ENCODE measurements at regions not wholly inside any gene's neighbourhood (a gene's known extent, or its start where the extent isn't known, plus 50 kb on each side); places are given as distances from the start of the nearest gene placed in this dataset.

- peak; percentile 63 for DNase-seq (ENCODE audit: low read depth)
These were observed 328.6 kb upstream of the JARID2 start for GRCh38 chr6:14917109-14917910.

DNA sequence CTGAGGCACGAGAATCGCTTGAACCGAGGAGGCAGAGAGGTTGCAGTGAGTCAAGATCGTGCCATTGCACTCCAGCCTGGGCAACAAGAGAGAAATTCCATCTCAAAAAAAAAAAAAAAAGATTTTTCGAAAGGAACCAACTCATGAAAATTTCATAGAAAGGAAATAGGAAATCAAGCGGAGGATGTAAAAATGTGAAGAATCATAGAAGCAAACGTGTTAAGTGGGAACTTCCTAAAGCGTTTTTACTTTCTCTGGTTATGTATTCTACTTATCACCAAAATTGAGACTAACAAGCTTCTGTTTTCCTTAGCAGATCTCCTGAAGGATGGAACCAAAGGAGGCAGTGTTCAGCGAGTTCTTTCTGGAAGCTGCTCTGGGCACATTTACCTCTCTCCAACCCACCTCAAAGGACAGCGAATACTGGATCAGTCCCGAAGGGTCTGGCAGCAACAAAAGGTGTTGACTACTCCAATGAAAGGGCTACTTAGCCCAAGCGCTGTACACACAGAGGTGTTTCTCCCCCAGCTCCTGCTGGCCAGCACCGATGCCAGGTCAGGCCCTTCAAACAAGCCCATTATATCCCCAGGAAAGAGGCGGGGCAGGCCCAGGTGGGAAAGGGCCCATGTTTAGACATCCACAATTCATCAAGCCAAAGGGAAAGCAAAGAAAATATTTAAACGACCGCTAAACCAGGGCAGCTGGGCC is 327.5 kb upstream of the JARID2 start:
- no peak for DNase-seq (ENCODE audit: low read depth)

- DNase-seq (ENCODE audit: low read depth) = no peak
These were observed 326.7 kb upstream of the JARID2 start for GRCh38 chr6:14919038-14919670.

DNA sequence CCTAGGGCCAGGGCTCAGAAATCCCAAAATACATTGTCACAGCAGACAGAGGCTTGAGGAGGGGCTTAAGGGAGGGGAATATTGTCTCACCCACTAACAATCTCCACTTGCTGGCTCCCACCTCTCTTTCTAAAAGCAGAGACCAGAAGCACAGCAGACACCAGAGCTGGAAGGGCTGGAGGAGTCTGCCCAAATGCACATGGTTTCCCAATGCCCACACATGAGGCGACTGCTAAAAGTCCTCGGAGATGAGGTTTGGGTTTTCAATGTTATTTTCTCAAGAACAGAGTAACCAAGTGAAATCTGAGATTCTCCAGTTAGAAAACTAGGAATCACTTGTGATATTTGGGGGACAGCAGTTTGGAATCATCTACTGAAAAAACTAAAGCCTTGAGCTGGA is 325.6 kb upstream of the JARID2 start:
- no peak for DNase-seq (ENCODE audit: low read depth)

GRCh38 chr6:14921170-14921569 is 324.7 kb upstream of the JARID2 start:
- peak; percentile 45 for DNase-seq (ENCODE audit: low read depth)

DNA sequence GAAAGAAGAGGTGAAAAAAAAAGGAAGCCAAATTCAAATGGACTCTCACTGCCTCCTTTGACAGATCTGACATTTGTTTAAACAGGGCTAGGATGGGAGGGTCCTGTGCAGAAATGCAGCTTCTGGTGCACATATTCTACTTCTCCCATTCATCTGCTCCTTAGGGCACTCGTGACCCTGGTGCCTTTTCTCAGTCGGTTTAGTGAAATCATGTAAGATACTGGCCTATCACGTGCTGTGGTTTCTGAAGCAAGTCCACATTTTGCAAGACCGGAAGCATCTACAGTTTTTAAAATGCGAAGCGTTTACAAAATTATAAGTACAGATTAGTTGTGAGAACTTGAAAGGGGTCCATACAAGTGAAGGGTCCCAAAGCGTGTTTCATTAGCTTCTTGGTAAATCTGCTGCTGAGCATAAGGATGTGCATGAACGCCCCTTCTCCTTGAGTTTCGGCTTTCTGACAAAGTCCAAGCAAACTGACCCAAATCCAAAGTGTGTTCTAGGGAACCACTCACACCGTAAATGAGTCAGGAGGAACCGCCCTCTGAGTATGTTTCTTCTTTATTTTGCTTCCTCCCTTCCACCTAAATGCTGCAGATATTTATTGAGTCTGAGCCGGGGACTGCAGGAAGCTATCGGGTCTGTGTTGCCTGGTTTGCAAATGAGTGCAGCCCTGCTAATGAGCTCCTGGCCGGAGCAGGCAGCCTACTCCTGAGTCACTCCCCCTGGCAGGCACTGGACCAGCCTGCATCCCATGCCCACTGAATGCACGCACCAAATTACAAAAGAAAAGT is 323.8 kb upstream of the JARID2 start:
- DNase-seq (ENCODE audit: low read depth) = no peak

GRCh38 chr6:14922706-14923460 is 323.0 kb upstream of the JARID2 start:
- DNase-seq (ENCODE audit: low read depth) = no peak

GRCh38 chr6:14924126-14925024 is 321.5 kb upstream of the JARID2 start:
- peak; percentile 94 for DNase-seq (ENCODE audit: low read depth)

DNA sequence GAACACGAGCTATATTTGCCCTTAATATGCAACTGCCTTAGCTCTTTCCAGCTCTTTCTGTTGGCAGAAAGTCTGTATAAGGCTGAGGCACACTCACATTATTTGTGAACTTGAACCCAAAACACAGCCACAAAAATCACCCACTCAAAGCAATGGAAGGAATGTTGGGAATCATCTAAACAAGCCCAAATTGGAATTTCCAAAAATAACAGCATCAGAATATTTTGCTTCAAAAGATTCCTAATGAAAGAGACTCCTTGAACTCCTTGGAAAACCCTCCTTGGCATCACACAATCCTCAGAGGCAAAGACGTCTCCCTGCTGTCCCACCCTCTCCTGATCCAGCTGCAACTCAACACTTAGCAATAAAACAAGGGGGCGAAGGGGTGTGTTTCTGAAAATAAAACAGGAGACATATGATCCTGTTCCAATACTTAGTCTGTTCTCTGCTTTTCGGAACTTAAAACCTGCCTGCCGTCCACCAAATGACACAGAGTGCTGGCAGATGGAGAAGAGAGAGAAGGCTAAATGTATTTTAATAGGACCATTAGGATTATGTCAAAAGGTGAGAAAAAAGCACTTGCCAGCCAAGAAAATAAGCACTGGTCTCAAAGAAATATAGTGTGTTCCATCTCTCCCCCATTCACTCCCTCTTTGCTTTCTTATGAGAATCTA is 320.7 kb upstream of the JARID2 start:
- DNase-seq (ENCODE audit: low read depth) = no peak

DNA sequence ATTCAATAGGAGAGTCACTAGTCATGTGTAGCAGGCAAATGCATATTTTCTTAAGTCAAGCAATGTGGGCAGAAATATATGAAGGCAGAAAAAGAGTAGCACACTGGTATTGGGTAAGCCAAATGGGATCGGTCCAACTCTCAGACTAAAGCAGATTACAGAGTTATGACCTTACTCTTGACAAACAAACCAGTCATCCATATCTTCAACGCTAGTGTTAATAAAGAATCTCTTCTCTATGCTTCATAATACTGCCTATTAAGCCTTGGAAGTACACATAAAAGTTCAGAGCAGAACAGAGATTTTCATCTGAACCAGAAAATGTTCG is 320.2 kb upstream of the JARID2 start:
- no peak for DNase-seq (ENCODE audit: low read depth)

DNA sequence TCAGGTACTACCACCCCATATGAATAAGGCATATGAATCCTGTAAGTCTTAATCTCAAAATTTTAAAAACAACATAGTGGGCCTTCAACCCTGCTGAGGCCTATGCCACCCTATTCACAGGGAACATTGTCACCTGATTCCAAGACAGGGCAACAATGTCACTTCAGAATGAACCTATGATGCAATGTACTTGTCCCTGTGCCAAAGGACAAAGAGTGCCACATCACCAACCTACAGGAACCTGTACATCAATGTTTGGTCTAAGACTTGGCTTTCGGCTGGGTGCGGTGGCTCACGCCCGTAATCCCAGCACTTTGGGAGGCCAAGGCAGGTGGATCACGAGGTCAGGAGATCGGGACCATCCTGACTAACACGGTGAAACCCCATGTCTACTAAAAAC is 318.5 kb upstream of the JARID2 start:
- DNase-seq (ENCODE audit: low read depth) = no peak

DNA sequence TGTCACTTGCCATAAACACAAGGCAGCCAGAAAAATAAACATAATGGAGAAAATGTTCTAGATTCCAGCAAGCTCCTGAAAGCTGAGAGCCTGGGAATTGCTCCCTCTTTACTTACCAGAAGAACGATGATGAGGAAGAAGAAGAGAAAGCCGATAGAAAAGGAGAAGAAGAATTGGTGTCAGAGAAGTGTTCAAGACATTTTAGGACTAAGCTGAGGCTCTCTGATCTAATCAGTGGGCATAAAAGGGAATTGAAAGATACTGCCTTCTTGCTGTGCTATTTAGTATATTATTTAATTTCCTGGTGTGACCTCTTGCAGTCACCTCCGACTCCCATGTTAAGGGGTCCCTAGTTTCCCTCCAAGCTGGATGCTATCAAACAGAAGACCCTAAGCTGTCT is 316.6 kb upstream of the JARID2 start:
- DNase-seq (ENCODE audit: low read depth) = no peak

GRCh38 chr6:14930366-14930989 is 315.4 kb upstream of the JARID2 start:
- no peak for DNase-seq (ENCODE audit: low read depth)

- no peak for DNase-seq (ENCODE audit: low read depth)
These were observed 313.2 kb upstream of the JARID2 start for GRCh38 chr6:14932485-14933182.

- no peak for DNase-seq (ENCODE audit: low read depth)
These were observed 312.7 kb upstream of the JARID2 start for GRCh38 chr6:14933183-14933544.

- DNase-seq (ENCODE audit: low read depth) = no peak
These were observed 311.9 kb upstream of the JARID2 start for GRCh38 chr6:14934013-14934412.

- DNase-seq (ENCODE audit: low read depth) = no peak
These were observed 311.0 kb upstream of the JARID2 start for GRCh38 chr6:14934844-14935243.

- DNase-seq (ENCODE audit: low read depth) = no peak
These were observed 309.0 kb upstream of the JARID2 start for GRCh38 chr6:14936861-14937260.

All from myocyte (in vitro differentiated cells).